ENCODE measurements at regions not wholly inside any gene's neighbourhood (a gene's known extent, or its start where the extent isn't known, plus 50 kb on each side); places are given as distances from the start of the nearest gene placed in this dataset.

DNA sequence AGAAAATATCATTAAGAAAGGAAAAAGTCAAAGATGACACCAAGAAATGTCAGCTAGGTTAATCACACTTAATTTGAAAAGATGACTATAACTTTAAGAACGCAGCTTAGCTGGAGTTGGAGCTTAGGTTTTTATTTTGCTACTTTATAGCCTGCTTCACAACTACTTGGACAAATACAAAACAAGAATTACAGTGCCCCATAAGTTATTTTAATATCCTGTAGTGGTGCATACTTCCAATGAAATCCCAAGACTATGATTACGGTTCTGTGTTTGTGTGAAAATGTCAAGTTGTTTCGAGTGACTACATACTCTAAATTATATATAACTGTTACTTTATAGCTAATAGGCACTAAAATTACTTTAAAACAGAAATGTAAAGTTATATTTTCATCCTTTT lies 244.6 kb upstream of the MGMT start:
- no peak for DNase-seq

DNA sequence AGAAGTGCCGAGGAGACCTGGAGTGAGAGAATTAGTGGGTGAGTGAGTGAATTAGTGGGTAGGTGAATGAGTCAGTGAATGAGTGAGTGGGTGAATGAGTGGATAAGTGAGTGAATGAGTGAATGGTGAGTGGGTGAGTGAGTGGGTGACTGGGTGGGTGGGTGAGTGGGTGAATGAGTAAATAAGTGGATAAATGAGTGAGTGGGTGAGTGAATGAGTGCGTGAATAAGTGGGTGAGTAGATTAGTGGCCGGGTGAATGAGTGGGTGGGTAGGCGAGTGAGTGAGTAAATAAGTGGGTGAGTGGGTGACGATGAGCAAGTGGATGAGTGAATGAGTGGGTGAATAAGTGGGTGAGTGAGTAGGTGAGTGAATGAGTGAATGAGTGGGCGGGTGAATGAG lies 243.7 kb upstream of the MGMT start:
- DNase-seq, result no peak

DNA sequence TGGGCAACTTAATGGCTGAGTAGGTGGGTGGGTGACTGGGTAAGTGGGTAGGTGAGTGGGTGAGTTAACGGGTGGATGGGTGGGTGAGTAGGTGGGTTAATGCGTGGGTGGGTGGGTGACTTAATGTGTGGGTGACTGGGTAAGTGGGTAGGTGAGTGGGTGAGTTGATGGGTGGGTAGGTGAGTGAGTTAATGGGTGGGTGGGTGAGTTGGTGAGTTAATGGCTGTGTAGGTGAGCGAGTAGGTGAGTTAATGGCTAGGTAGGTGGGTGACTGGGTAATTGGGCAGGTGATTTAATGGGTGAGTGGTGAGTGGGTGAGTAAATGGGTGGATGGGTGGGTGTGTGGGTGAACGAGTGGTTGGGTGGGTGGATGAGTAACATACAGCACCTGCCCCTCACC lies 243.0 kb upstream of the MGMT start:
- DNase-seq, result no peak

DNA sequence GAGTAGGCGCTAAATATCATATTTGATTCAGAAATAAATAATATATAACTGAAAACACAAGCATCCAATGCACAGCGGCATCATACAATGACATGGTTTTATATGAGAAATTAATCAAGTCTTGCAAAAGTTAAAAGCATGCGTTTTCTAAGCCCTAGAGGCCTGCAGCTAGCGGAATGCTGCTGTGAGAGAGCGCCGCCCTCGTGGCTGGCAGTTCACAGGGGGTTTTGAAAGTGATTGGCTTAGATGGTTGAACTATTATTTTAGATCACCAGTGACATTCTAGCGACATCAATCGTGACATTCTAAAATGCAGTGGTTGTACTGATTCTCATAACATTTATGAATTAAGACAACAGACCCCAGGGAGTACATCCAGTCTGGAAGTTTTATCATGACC lies 235.2 kb upstream of the MGMT start:
- DNase-seq, result no peak

DNA sequence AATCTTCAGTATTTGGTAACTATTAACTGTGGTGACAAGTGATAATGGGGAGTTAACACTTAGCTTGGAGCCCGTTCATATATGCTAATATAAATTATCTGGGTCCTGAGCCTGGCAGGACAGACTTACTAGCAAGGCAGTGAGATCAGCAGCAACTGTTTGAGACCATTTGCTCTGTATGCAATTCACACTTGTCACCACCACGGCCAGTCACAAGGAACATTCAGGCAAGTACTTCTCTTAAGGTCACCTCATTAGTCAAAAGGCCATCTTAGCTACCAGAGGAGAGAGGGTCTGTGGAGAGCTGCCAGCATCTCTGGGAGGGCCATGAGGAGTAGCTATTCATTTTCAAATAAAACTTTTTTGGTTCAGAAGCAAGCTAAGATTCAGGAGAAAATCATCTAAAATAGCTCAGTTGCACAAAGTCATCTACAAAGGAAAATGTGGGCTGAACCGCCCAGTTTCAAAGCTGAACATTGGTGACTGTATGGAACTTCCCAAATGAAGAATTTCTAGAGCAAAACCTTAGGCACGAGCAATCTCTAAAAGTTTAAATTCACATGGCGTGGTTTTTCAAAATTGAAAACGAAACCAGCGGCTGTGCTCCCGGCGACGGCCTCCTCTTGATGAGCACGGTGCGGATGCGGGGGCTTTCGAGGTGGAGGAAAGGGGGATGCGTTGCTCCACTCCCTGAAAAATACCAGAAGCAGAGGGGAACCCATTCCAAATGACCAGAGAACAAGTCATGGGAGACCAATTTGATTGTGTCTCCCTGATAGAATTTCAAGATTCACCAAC lies 233.5 kb upstream of the MGMT start:
- no peak for DNase-seq

DNA sequence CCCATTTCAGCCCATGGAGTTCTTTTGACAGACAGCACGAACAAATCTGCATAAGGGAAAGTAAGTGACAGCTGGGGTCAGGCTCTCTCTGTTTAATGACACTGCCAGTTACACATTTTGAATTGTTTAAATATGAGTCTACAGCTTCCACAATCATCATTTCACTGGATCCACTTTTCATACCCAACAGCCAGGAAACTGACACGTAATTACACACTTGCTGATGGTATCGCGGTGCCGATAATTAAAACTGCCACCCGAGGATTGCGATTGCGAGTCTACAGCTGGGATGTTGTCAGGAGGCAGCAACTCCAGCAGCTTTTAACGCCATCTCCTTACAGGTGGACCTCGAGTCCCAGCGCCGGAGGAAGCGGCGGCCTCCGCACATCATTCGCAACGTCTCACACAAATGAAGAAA lies 230.8 kb upstream of the MGMT start:
- no peak for DNase-seq

DNA sequence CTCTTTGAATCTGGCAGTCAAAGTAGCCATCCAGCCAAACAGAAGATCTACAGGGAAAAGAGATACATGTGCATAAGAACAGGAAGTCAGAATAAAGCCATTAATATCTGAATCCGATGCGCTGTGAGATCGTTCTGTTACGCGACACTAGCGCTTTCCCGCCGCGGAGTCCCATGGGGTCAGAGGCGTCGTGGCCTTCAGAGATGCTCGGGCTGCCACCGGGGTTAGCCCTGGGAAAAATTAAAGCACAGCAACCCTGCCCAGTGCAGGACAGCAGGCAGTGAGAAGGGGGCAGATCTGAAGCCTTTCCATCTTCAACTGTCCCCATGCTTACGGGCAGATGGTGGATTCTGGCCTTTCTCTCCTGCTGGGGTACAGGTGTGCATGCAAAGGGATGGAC lies 225.6 kb upstream of the MGMT start:
- DNase-seq, result no peak

DNA sequence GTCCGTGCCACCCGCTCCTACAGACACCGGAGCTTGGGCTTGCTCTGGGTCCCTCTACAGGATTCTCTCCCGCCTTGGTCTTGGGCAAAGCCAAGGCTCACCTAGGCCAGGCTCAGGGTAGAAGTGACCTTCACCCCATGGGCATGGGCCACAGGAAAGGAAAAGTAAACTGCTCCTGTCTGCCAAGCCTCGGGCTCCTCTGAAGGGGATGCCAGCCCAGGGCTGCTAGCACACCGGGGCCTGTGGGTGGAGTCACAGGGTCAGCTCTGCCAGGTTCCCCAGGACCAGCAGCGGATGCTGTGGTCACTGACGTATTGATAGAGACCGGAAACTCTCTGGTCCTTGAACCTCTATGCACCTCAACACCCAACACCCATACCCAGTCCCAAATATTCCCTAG lies 222.7 kb upstream of the MGMT start:
- DNase-seq, result no peak

DNA sequence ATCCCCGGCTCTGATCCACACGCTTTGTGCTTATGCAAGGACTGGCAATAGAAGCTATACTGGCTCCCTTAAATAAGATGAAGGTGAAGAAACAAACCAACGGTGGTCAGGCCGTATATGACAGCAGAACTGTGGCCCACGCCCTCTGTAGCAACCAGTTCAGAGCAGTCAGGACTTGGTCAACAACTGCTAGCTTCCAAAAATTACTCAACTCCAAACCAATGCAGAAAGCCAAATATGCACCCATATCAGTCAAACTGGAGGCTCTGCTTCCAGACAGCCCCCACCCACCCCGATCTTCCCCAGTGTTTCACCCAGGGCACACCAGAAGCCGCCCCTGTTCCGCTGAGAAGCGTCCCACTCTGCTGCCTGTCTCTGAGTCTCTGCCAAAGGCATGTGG lies 222.3 kb upstream of the MGMT start:
- DNase-seq, result no peak

DNA sequence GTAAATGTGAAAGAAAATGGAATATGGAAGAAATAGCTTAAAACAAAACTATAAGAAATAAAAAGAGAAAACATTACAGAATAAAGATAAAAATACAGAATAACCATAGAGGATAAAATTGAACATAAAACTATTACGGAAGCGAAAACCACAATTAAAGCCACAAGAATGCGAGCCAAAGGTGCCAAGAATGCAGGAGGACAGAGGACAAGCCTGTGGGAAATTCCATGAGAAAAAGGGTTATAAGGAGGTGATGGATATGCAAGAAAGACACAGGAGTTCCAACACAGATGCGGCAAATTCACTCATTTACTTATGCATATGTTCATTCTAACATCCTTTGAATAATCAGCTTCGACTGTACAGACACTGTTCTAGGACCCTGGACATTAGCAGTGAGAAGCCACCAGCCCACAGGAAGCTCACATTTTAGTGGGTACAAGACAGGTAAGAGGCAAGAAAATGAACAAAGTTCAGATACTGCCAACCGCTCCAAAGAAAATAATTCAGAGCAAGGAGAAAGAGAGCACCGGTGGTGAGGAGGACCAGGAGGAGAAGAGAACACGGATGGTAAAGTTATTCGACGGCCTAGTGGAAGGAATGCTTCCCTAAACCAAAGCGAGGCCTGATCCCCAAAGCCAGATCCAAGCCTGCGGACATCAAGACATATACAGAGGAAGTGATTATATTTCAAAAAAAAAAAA lies 213.7 kb upstream of the MGMT start:
- no peak for DNase-seq

DNA sequence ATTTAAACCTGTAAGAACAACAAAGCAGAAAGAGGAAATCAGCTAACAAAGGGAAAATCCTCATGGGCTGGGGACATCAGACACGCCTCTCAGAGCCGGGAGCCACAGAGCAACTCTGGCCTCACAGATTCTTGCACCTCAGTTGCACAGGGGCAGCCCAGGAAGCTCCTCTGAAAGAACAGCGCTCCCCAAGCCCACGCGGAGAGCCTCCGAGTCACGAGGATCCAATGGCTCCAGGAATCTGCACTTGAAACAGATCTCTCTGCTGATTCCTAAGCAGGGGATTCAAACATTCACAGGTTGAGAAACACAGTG lies 213.2 kb upstream of the MGMT start:
- no peak for DNase-seq

DNA sequence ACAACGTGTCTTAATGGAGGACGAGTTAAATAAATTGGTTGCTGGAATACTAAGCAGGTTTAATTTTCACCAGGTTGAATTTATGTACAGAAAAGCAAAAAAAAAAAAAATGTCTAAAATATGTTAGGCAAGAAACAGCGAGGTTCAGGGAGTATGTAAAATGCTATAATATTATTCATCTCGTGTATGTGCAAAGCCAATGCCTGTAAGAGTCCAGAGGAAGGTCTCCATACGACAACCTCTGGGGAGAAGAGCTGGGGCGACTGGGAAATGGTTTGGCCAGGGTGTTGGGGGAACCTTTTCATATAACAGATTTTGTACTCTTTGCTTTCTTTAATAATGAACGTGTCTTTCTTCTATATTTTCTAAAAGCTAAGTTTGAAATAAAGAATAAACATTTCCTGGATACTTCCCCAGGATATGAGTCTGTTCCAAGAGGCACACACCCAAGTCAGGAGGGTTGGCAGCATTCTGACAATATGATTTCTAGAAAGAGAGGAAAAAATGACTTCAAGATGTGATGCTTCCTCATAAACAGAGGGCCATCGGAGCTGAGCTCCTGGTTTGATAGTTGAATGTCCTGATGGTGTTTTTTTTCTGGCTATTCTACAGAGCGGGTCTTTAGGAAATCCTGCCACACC lies 208.6 kb upstream of the MGMT start:
- DNase-seq, result no peak

DNA sequence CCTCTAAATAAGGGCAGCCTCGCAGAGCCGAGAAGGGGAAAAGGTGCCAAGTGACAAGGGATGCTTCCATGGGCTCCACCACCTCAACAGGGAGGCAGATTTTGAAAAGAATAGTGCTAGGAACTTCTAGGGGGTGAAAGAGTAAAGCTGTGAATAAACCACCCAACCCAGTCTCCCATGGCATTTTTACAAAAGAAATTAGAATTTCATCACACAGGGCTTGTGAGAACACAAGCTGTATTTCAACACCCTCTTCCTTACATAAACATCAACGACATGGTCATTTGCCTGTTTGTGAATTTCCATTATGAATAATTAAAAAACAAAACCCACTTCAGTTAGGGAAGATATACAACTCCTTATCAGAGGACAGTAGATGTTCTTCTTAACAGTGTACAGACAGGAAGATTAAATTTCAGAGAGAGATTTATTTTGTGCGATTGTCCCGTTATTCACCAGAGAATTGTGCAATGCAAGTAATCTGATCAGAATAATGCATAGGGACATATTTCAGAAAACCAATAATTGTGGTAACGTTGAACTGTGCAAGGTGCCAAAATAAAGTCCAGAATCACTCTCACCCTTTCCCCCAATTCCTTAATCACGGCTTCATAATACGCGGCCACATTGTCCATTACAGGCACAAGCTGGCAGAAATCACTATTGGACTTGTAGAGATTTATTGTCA lies 207.8 kb upstream of the MGMT start:
- no peak for DNase-seq

DNA sequence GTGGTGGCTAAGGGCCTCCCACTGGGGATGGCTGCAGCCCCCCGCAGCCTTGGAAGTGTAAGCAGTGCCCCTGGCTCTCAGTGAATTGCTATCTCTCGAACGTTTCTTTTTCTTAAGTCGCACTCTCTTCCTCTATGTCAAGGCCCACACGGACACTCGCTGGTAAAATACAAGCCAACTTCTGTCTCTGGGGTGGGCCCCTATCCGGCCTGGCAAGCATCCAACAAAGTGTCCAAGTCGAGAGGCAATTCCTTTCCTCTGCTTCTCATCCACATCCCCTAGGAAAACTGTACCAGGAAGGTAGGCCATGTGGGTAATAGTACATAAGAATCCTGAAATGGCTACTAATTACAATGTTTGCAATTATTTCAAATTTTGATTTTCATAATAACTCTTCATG lies 194.9 kb upstream of the MGMT start:
- DNase-seq, result no peak

DNA sequence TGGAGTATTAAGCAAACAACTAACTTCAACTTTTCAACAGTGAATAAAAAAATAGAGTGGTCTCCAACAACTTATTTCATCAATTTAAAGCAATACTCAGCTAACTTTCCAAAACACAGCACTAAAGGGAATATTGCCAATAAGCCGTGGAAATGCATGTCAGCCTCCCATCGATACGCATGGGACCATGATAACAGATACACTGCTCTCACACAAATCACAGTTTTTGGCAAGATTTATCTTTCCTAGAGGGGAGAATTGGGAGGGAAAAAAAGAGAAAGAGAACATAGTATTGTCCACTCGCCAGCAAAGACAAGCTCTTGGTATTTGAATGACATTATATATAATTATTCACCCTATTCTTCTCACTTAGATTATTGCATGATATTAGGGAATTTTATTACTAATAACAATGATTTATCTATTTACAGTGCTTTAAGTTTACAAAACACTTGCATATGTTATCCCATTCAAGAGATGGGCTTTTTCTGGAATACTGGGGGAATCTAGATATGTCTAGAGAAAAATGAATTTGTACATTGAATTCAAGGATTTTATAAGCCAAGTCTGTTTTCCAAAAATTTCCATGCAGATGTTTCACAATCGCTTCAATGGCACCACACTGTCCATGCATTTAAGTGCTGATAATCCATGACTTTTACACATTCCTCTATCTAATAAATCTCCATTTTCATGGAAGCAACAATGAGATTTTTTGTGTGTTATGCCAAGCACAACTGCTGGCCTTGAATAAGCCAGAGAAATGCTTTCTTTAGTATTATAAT lies 194.0 kb upstream of the MGMT start:
- DNase-seq, result no peak

DNA sequence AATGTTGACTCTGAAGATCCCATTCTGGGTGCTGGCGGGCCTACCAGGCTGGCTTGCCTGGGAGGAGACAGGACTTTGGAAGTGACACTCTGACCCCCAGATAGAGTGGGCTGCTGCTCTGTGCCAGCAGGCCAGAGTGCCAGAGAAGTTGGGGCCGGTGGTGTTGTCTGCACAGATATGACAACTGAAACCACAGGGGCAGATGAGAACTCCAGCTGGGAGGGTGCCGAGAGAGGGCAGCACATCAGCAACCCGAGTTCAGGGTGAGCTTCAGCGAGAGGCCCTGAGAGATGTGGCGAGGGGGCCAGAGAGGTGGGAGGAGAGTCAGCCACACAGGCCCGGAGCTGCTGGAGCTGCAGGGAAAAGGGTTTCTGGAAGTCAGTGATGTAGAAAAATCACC lies 193.2 kb upstream of the MGMT start:
- no peak for DNase-seq

DNA sequence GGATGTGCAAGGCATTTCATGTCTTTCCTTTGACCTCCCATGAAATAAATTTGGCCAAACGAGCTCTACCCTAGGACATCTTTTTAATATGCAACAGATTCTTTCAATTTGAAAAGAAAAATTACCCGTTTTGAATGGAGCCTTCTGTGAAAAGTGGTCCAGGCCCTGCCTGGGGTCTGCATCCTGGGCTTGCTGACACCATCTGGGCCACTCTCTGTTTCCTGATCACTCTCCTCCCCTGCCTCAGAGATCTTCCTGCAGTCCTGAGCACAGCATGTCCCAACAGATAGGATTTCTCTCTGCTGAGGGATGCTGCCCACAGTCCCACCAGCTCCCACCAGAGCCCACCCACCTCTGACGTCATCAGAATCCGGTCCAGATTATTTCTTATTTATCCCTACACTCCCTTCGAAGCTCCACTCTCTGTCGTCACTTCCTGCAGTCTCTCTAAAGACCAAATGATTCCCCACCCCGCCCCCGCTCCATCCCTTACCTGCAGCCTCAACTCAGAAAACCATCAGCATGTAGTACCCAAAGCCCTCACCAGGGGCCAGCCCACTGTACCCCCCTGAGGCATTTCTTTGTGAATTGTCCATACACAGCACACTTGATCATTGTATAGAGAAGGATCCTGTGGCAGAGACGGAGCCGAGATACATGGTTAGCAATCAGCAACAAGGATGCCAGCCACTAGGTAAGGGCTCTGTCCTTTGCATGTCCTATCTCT lies 192.1 kb upstream of the MGMT start:
- no peak for DNase-seq

DNA sequence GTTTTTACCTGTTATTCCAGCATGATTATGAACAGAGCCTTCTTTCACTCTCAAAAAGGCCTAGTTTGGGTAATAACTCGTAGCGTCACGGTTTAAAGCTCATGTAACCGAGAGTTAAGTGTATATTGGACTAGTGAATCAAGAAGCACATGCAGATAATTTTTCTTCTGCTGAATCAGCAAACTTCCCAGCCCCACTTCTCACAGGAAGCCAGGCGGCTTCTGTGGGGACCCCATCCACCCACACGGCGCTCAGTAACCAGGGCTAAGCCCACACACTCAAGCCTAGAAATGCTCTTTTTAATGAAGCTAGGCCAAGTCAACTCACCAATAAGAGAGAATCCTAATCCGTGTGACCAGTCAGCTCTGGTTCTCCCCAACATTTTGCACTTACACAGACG lies 191.2 kb upstream of the MGMT start:
- no peak for DNase-seq

DNA sequence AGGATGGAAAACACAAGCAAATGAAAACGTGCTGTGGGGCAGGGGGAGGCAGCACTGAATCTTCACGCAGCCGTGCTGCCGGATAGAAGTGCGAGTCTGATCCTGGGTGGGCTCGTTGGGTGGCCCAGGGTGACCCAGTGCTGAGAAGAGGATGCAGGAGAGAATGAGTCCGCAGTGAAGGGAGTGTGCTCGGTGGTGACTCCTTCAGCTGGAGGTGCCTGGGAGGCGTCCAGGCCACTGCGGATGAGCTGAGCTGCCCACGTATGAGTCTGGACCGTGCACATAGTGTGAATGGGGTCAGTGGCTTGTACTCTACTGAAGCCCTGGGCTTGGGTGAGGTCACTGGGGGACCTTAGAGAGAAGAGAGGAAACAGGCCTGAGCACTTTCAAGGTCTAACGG lies 190.0 kb upstream of the MGMT start:
- DNase-seq, result no peak

DNA sequence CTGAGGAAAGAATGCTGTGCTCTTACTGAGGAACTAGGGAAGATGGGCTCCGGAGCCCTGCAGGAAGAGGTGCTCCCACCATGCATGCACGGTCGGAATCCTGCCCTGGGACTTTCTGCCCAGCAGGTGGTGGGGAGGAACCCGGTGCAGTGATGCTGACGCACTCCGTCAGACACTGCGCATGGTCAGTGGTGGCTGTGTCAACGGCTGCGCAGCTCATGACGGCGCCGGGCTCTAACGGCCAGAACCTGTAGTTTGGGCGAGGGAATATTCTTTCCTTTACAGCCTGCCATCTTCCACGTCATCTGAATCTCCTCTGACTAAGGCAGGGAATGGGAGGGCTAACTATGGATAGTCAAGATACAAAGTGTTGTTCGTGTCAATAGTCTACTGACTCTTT lies 189.2 kb upstream of the MGMT start:
- DNase-seq, result no peak

DNA sequence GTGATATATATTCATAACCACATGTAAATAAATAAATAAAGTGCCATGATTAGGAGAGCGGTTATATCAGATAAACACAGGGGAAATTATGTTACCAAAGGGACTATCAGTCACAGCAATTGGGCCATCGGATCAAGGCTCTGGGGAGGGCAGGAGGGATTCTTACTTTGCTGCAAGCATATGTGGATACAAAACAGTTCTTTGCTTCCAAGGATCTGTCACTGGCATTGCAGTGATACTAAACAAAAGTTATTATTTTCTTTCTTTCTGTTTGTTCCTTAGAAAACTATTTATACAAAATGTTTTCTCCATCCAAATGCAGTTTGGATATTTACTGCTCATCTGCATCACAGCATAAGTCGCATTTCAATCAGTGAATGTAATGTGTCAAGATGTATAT lies 188.4 kb upstream of the MGMT start:
- no peak for DNase-seq

DNA sequence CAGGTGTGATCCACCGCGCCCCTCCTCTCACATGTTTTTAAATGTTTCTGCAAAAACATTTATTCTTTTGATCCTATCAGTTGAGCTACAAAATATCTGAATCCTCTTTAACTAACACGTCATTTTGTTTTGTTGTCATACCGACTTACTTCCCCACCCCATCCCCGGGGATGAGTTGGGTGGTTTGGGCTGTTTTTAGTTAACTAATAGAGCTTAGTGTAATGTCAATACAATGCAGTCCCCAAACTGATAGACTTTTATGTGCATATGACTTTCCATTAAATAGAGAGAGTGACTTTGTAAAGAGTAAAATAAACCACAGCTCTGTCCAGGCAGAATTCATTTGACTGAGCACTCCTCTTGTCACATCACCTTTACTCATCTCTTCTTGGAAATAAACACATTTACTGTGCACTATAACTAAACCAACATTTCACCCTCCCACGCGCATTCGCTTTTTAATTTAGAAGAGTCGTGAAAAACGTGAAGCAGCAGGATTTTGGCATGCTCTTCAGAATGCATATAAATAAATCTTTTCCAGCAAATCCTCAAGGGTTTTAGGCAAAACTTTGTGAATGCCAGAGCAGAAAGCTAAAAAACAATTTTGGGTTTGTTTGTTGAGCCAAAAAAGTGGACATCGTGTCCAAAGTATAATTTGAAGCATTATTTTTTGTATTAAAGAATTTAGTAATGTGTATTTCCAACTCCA lies 187.4 kb upstream of the MGMT start:
- DNase-seq, result no peak

Measured in DMS79 (cell line).